Liver (tissue), 8 donors: ENCODE measurements at regions not wholly inside any gene's neighbourhood (a gene's known extent, or its start where the extent isn't known, plus 50 kb on each side); places are given as distances from the start of the nearest gene placed in this dataset.

Experiments
- DNase-seq: peaks from one replicate; pipeline ENCODE4 v3.0.0-alpha.2; 2017; ENCODE audit warnings: low spot score
- H3K27ac ChIP-seq, 2 donors: one replicate each; pipeline ENCODE4 v1.7.0; 2013; ENCODE audit warnings: inconsistent platforms in 2 of 2, low read length in 2 of 2, control low read depth in 1 of 2, low read depth in 1 of 2, mild to moderate bottlenecking in 1 of 2
- H3K27me3 ChIP-seq, 4 donors: one replicate each; pipeline versions ENCODE4 v1.6.1 to v1.7.0; 2013; ENCODE audit warnings: low read length in 3 of 4, inconsistent platforms in 1 of 4, mild to moderate bottlenecking in 1 of 4, moderate library complexity in 1 of 4; ENCODE audit not compliant: control insufficient read depth in 4 of 4, insufficient read depth in 4 of 4
- H3K36me3 ChIP-seq, 4 donors: one replicate each; pipeline versions ENCODE4 v1.6.1 to v1.7.0; 2013; ENCODE audit warnings: low read length in 3 of 4, mild to moderate bottlenecking in 3 of 4, low read depth in 1 of 4, moderate library complexity in 1 of 4; ENCODE audit not compliant: control insufficient read depth in 4 of 4, insufficient read depth in 3 of 4
- H3K4me1 ChIP-seq, 4 donors: one replicate each; pipeline versions ENCODE4 v1.6.1 to v1.7.0; 2013; ENCODE audit warnings: low read length in 3 of 4, mild to moderate bottlenecking in 3 of 4, moderate library complexity in 1 of 4; ENCODE audit not compliant: control insufficient read depth in 4 of 4, insufficient read depth in 4 of 4
- H3K4me3 ChIP-seq, 3 donors: one replicate each; pipeline versions ENCODE4 v1.6.1 to v1.7.0; 2013; ENCODE audit warnings: low read length in 3 of 3, control low read depth in 1 of 3, low read depth in 1 of 3, mild to moderate bottlenecking in 1 of 3
- H3K9ac ChIP-seq, 2 donors: one replicate each; pipeline ENCODE4 v1.7.0; 2013; ENCODE audit warnings: low read length in 2 of 2, mild to moderate bottlenecking in 2 of 2, moderate library complexity in 2 of 2, control low read depth in 1 of 2, low read depth in 1 of 2
- H3K9me3 ChIP-seq, 4 donors: one replicate each; pipeline versions ENCODE4 v1.6.1 to v1.7.0; 2013; ENCODE audit warnings: low read length in 3 of 4; ENCODE audit not compliant: control insufficient read depth in 4 of 4
- EGR1 ChIP-seq, 2 donors: IDR thresholded peaks; 2 replicates each; pipeline ENCODE4 v1.6.1; 2016 to 2018; ENCODE audit warnings: antibody characterized with exemption in 2 of 2, low read depth in 2 of 2
- FOXA1 ChIP-seq: IDR thresholded peaks from 2 replicates; pipeline ENCODE4 v1.6.1; 2016; ENCODE audit warnings: antibody characterized with exemption
- FOXA2 ChIP-seq: IDR thresholded peaks from 2 replicates; pipeline ENCODE4 v1.6.1; 2016; ENCODE audit warnings: antibody characterized with exemption
- GABPA ChIP-seq, 2 donors: IDR thresholded peaks in 1 of 2; conservative IDR thresholded peaks in 1 of 2; 2 replicates each; pipeline ENCODE4 v1.6.1; 2016; ENCODE audit warnings: antibody characterized with exemption in 2 of 2, mild to moderate bottlenecking in 1 of 2, moderate library complexity in 1 of 2
- HNF4G ChIP-seq: IDR thresholded peaks from 2 replicates; pipeline ENCODE4 v1.6.1; 2016; ENCODE audit warnings: antibody characterized with exemption
- JUND ChIP-seq, 2 donors: IDR thresholded peaks; 2 replicates each; pipeline ENCODE4 v1.6.1; 2016; ENCODE audit warnings: antibody characterized with exemption in 2 of 2
- NR2F2 ChIP-seq: IDR thresholded peaks from 2 replicates; pipeline ENCODE4 v1.6.1; 2016; ENCODE audit warnings: antibody characterized with exemption
- RAD21 ChIP-seq, 2 donors: IDR thresholded peaks; 2 replicates each; pipeline ENCODE4 v1.6.1; 2016; ENCODE audit warnings: antibody characterized with exemption in 2 of 2, mild to moderate bottlenecking in 2 of 2
- REST ChIP-seq: IDR thresholded peaks from 2 replicates; pipeline ENCODE4 v1.6.1; 2016; ENCODE audit warnings: antibody characterized with exemption, mild to moderate bottlenecking
- RXRA ChIP-seq, 2 donors: IDR thresholded peaks; 2 replicates each; pipeline ENCODE4 v1.6.1; 2017 to 2018; ENCODE audit warnings: antibody characterized with exemption in 2 of 2, mild to moderate bottlenecking in 1 of 2
- SP1 ChIP-seq: IDR thresholded peaks from 2 replicates; pipeline ENCODE4 v1.6.1; 2018; ENCODE audit warnings: antibody characterized with exemption, mild to moderate bottlenecking
- TAF1 ChIP-seq: conservative IDR thresholded peaks from 2 replicates; pipeline ENCODE4 v1.6.1; 2016; ENCODE audit warnings: antibody characterized with exemption, mild to moderate bottlenecking
- ZBTB33 ChIP-seq: IDR thresholded peaks from 2 replicates; pipeline ENCODE4 v1.6.1; 2016; ENCODE audit warnings: antibody characterized with exemption
- WGBS: extraction: QIAGEN DNeasy Blood & Tissue Kit; methylation state at CpG from one replicate; pipeline ENCODE4 v1.1.7; 2013; 5-methylcytosine and 5-hydroxymethylcytosine counted together
- TF ChIP-seq, protein P1 (sequence below): IDR thresholded peaks from 2 replicates; pipeline ENCODE4 v1.6.1; 2016; ENCODE audit warnings: antibody characterized with exemption
- TF ChIP-seq, protein P2 (sequence below): IDR thresholded peaks from 2 replicates; pipeline ENCODE4 v1.6.1; 2016; ENCODE audit warnings: antibody characterized with exemption
- TF ChIP-seq, protein P3 (sequence below): fragments of 150-350 bp; IDR thresholded peaks from 2 replicates; pipeline ENCODE4 v1.5.1; 2017; ENCODE audit warnings: improper control_type of control experiment, low read depth, low read length; ENCODE audit not compliant: missing input control
- donor health status: healthy.
- donor health status: healthy.
- donor health status: healthy.
- donor health status: healthy.
- donor health status: healthy.

DNA sequence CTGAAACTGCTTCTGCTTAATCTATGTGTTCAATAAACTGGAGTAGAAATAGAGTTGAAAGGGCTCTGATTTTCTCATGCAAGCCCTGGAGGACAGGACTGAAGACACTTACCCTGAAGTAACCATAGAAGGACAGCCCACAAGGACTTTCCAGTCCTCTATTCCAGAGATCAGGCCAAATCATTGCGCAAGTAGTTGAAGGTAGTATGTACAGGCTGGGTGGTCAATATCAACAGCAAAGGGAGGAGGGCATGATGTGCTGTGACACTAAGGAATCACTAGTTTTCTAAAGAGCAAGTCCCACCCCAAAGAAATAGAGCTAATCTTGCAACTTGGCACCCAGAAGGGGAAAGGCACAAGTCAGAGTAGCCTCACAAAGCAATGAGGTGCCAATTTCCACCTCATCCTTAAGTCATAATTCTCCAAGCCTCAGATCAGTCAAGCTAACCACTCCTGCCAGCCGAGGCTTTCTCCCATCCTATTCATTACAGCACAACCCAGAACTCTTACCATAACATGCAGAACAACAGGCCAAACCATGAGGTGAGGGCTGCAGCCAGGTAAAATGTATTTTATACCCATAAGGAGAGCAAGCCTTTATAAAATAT lies 533.5 kb downstream of the TNS1 start:
- Histone ChIP-seq H3K27me3 (no peaks in the 10 kb centered on the region), H3K4me1 (no peaks in the 10 kb centered on the region), H3K27ac (no peak overlapping the region), H3K36me3 (no peaks in the 10 kb centered on the region), H3K9ac (no peak overlapping the region), H3K9me3 (no peaks in the 10 kb centered on the region), H3K4me3 (no peak overlapping the region)
- WGBS: 82% methylated on average over 2 of the region's 2 CpGs
- DNase-seq: no peak
- no peak for TF ChIP-seq HNF4G

DNA sequence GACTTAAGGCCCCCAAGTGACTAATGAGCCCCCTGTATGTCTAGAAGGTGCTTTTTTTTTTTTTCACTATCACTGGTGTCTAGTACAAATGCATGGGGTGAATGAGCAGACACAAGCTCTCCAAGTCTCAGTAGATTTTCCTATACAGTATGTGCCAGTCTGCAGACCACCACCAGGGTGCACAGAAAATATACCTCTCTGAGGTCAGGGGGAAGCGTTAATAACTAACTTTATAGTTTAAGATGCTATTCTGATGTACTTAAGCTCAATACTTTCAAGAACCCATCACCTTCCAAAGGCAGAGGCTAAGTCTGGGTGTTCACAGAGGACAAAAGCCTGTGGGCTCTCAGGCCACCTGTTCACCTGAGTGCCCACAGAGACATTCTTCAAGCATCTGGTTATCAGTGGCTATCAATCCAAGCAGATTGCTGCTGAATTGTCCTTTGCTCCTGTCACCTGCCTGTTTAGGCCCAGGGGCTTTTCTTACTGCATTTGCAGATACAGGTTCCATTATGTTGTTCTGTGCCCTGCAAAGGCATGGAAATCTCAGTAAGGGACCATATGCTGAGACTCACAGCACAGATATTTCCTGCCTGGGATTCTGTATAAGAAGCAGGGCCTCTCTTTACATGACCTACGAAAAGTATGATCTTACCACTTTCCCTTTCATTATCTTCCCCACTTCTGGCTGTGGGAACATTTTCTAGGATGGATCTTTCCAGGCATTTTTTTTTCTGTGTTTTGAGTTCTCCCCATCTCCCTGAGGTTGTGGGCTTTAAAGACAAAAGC lies 534.6 kb downstream of the TNS1 start:
- Histone ChIP-seq H3K27ac (no peak overlapping the region), H3K9ac (no peak overlapping the region), H3K36me3 (no peaks in the 10 kb centered on the region), H3K9me3 (no peaks in the 10 kb centered on the region), H3K27me3 (no peaks in the 10 kb centered on the region), H3K4me3 (no peak overlapping the region), H3K4me1 (no peaks in the 10 kb centered on the region)
- DNase-seq: no peak
- TF ChIP-seq, protein P1, sequence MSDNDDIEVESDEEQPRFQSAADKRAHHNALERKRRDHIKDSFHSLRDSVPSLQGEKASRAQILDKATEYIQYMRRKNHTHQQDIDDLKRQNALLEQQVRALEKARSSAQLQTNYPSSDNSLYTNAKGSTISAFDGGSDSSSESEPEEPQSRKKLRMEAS: no peak
- TF ChIP-seq SP1 (no peak), GABPA (IDR thresholded peaks at IDR 0.05 in 1 of 2, conservative IDR thresholded peaks at IDR 0.05 in 1 of 2) (no peak), FOXA2 (no peak), REST (no peak), RXRA (IDR thresholded peaks at IDR 0.05) (no peak), NR2F2 (no peak), EGR1 (IDR thresholded peaks at IDR 0.05; ENCODE audit: low read depth in 2 of 2) (no peak), RAD21 (IDR thresholded peaks at IDR 0.05) (no peak), FOXA1 (no peak), TAF1 (no peak), HNF4G (no peak), JUND (IDR thresholded peaks at IDR 0.05) (no peak), ZBTB33 (no peak)
- TF ChIP-seq, protein P2, sequence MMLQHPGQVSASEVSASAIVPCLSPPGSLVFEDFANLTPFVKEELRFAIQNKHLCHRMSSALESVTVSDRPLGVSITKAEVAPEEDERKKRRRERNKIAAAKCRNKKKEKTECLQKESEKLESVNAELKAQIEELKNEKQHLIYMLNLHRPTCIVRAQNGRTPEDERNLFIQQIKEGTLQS: no peak
- TF ChIP-seq, protein P3, sequence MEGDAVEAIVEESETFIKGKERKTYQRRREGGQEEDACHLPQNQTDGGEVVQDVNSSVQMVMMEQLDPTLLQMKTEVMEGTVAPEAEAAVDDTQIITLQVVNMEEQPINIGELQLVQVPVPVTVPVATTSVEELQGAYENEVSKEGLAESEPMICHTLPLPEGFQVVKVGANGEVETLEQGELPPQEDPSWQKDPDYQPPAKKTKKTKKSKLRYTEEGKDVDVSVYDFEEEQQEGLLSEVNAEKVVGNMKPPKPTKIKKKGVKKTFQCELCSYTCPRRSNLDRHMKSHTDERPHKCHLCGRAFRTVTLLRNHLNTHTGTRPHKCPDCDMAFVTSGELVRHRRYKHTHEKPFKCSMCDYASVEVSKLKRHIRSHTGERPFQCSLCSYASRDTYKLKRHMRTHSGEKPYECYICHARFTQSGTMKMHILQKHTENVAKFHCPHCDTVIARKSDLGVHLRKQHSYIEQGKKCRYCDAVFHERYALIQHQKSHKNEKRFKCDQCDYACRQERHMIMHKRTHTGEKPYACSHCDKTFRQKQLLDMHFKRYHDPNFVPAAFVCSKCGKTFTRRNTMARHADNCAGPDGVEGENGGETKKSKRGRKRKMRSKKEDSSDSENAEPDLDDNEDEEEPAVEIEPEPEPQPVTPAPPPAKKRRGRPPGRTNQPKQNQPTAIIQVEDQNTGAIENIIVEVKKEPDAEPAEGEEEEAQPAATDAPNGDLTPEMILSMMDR: no peak
- WGBS: 83% methylated on average over 2 of the region's 2 CpGs
